ENCODE measurements at regions not wholly inside any gene's neighbourhood (a gene's known extent, or its start where the extent isn't known, plus 50 kb on each side); places are given as distances from the start of the nearest gene placed in this dataset.

DNA sequence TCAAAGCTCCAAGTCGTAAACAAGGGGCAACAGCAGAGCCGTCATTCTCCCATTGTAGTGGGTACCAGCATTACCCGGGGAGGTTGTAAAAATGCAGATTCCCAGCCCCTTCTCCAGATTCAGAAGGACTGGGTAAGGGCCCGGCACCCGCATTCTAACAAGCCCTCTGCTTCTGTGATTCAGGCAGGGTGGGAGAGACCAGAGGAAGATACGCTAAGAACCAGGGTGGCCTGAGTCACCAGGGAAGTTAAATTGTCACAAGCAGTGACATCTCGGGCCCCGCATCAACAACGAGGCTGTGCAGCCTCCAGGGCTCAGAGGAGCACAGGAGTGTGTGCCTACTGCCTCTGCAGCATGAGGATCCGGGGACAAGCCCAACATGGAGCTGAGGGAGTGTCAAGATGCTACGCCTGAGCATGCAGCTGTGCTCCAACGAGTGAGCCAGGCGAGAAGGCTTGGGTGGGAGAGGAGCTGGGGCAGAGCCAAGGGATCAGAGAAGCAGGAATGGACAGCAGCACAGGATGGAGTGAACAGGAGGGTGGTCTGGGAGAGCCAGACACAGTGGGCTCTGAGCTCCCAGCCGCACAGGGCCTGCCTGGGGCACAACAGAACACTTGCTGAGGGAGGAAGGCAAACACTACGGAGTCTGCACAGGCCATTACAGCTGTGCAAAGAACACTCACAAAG, 68.5 kb downstream of the CPN2 start:
- TF ChIP-seq POLR2A (IDR thresholded peaks at IDR 0.05): no peak
- TF ChIP-seq, protein P1, sequence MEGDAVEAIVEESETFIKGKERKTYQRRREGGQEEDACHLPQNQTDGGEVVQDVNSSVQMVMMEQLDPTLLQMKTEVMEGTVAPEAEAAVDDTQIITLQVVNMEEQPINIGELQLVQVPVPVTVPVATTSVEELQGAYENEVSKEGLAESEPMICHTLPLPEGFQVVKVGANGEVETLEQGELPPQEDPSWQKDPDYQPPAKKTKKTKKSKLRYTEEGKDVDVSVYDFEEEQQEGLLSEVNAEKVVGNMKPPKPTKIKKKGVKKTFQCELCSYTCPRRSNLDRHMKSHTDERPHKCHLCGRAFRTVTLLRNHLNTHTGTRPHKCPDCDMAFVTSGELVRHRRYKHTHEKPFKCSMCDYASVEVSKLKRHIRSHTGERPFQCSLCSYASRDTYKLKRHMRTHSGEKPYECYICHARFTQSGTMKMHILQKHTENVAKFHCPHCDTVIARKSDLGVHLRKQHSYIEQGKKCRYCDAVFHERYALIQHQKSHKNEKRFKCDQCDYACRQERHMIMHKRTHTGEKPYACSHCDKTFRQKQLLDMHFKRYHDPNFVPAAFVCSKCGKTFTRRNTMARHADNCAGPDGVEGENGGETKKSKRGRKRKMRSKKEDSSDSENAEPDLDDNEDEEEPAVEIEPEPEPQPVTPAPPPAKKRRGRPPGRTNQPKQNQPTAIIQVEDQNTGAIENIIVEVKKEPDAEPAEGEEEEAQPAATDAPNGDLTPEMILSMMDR (IDR thresholded peaks at IDR 0.05 in 8 of 11, conservative IDR thresholded peaks at IDR 0.05 in 3 of 11): no peak

Data from spleen (tissue), 7 donors.